Smooth muscle cell (in vitro differentiated cells): ENCODE measurements at regions not wholly inside any gene's neighbourhood (a gene's known extent, or its start where the extent isn't known, plus 50 kb on each side); places are given as distances from the start of the nearest gene placed in this dataset.

Experiments
- DNase-seq: peaks from one replicate; lab custom pipeline; 2025; ENCODE audit not compliant: unreplicated experiment; lab: John Stamatoyannopoulos, UW
- H2AFZ ChIP-seq: fragments of 200-600 bp; sonication (generic); 2 replicates; pipeline ENCODE4 v1.6.0; 2016; ENCODE audit warnings: antibody characterized with exemption, low read depth, mild to moderate bottlenecking
- H3F3A ChIP-seq: fragments of 200-600 bp; sonication (generic); 2 replicates; pipeline ENCODE4 v1.6.0; 2017; ENCODE audit warnings: antibody characterized with exemption, low read depth
- H3K27ac ChIP-seq: fragments of 200-600 bp; sonication (generic); 2 replicates; pipeline ENCODE4 v1.5.1; 2016; ENCODE audit warnings: low read depth, mild to moderate bottlenecking
- H3K27me3 ChIP-seq: fragments of 200-600 bp; sonication (generic); 2 replicates; pipeline ENCODE4 v1.6.1; 2016; ENCODE audit warnings: low read depth, mild to moderate bottlenecking
- H3K36me3 ChIP-seq: fragments of 200-600 bp; sonication (generic); 2 replicates; pipeline ENCODE4 v1.5.1; 2016; ENCODE audit warnings: low read depth
- H3K4me1 ChIP-seq: fragments of 200-600 bp; sonication (generic); 2 replicates; pipeline ENCODE4 v1.5.1; 2016; ENCODE audit warnings: low read depth
- H3K4me2 ChIP-seq: fragments of 200-600 bp; sonication (generic); 2 replicates; pipeline ENCODE4 v1.6.0; 2016; ENCODE audit warnings: mild to moderate bottlenecking
- H3K4me3 ChIP-seq: fragments of 200-600 bp; sonication (generic); 2 replicates; pipeline ENCODE4 v1.5.1; 2016; ENCODE audit warnings: mild to moderate bottlenecking
- H3K79me2 ChIP-seq: fragments of 200-600 bp; sonication (generic); 2 replicates; pipeline ENCODE4 v1.6.0; 2016; ENCODE audit warnings: low read depth, mild to moderate bottlenecking
- H3K9ac ChIP-seq: fragments of 200-600 bp; sonication (generic); 2 replicates; pipeline ENCODE4 v1.6.0; 2016; ENCODE audit warnings: low read depth
- H3K9me3 ChIP-seq: fragments of 200-600 bp; sonication (generic); replicated peaks from 2 replicates; pipeline ENCODE4 v1.5.1; 2016; ENCODE audit warnings: low read depth
- H4K20me1 ChIP-seq: fragments of 200-600 bp; sonication (generic); 2 replicates; pipeline ENCODE4 v1.6.0; 2016; ENCODE audit warnings: low read depth
- WGBS: methylation state at CpG from one replicate; pipeline ENCODE4 v1.1.7; 2016; ENCODE audit warnings: low lambda C conversion rate; 5-methylcytosine and 5-hydroxymethylcytosine counted together
- TF ChIP-seq, protein P1 (sequence below): fragments of 200-600 bp; sonication (generic); IDR thresholded peaks from 2 replicates; pipeline ENCODE4 v1.5.1; 2017; ENCODE audit warnings: borderline replicate concordance, mild to moderate bottlenecking, antibody characterized with exemption; ENCODE audit not compliant: insufficient read depth, poor library complexity, severe bottlenecking

DNA sequence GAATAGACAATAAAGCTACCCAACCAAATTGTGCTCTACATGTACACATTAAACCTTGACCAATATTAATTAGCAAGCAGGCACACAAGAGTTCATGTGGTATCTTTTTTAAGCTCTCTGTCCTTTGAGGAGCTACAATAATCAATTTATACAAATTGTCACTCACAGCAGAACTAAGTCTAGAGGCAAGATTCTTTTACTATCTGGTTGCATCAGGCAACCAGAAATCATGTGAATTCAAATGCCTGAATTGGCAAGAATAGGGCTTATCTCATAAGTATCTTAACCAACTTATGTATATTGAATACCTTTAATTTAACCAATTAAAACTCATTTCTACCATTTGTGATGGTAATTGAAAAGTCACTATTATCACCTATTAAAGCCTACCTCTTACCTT lies 145.5 kb upstream of the HAPLN1 start:
- no peak overlapping the region for H3K4me3 ChIP-seq
- H2AFZ ChIP-seq = no peak overlapping the region
- no peaks in the 10 kb centered on the region for H3K9me3 ChIP-seq
- H3K27ac ChIP-seq = no peak overlapping the region
- H3K27me3 ChIP-seq = no peaks in the 10 kb centered on the region
- H3K36me3 ChIP-seq = no peaks in the 10 kb centered on the region
- no peaks in the 10 kb centered on the region for H3F3A ChIP-seq
- H4K20me1 ChIP-seq = no peaks in the 10 kb centered on the region
- DNase-seq = no peak
- no peaks in the 10 kb centered on the region for H3K79me2 ChIP-seq
- no peak overlapping the region for H3K9ac ChIP-seq
- TF ChIP-seq, protein P1, sequence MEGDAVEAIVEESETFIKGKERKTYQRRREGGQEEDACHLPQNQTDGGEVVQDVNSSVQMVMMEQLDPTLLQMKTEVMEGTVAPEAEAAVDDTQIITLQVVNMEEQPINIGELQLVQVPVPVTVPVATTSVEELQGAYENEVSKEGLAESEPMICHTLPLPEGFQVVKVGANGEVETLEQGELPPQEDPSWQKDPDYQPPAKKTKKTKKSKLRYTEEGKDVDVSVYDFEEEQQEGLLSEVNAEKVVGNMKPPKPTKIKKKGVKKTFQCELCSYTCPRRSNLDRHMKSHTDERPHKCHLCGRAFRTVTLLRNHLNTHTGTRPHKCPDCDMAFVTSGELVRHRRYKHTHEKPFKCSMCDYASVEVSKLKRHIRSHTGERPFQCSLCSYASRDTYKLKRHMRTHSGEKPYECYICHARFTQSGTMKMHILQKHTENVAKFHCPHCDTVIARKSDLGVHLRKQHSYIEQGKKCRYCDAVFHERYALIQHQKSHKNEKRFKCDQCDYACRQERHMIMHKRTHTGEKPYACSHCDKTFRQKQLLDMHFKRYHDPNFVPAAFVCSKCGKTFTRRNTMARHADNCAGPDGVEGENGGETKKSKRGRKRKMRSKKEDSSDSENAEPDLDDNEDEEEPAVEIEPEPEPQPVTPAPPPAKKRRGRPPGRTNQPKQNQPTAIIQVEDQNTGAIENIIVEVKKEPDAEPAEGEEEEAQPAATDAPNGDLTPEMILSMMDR = no peak
- H3K4me1 ChIP-seq = no peaks in the 10 kb centered on the region
- no peak overlapping the region for H3K4me2 ChIP-seq

DNA sequence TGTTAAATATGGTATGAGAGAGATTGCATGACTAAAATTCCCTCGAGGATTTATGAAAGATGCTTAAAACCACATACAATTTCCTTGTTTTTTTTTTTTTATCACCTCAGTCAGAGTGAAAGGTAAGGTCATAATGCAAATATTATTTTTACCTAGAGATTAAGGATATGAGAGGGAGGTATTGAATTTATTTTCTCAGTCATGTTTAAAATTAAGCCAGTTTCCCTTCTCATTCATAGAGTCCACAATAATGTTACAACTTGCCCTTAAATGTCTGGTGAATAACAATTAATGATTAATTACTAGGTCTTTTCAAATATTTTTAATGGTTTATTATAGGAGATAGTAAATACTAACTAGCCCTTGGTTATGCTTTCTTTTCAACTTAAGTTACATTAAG lies 144.9 kb upstream of the HAPLN1 start:
- no peak overlapping the region for H3K27ac ChIP-seq
- TF ChIP-seq, protein P1 = no peak
- no peaks in the 10 kb centered on the region for H3K36me3 ChIP-seq
- H3K27me3 ChIP-seq = no peaks in the 10 kb centered on the region
- H3F3A ChIP-seq = no peaks in the 10 kb centered on the region
- no peaks in the 10 kb centered on the region for H3K9me3 ChIP-seq
- no peak for DNase-seq
- no peaks in the 10 kb centered on the region for H3K79me2 ChIP-seq
- H2AFZ ChIP-seq = no peak overlapping the region
- no peaks in the 10 kb centered on the region for H4K20me1 ChIP-seq
- no peak overlapping the region for H3K9ac ChIP-seq
- no peak overlapping the region for H3K4me3 ChIP-seq
- WGBS = 93% methylated on average over 1 of the region's 1 CpG
- no peaks in the 10 kb centered on the region for H3K4me1 ChIP-seq
- H3K4me2 ChIP-seq = no peak overlapping the region

DNA sequence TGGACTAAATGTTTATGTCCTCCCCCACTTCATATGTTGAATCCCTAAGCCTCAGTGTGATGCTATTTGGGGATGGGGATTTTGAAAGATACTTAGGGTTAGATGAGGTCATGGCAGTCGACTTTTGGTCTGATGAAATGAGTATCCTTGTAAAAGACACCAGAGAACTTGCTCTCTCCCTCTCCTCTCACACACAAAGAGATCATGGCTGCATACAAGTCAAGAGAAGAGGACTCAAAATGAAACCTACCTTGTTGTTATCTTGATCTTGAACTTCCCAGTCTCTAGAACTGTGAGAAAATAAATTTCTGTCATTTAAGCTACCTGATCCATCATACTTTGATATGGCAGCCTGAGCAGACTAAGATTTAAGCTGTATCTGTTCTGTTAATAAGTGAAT lies 144.0 kb upstream of the HAPLN1 start:
- no peak overlapping the region for H3K4me3 ChIP-seq
- no peaks in the 10 kb centered on the region for H4K20me1 ChIP-seq
- no peaks in the 10 kb centered on the region for H3K36me3 ChIP-seq
- H3K27ac ChIP-seq = no peak overlapping the region
- WGBS = 71% methylated on average over 1 of the region's 1 CpG
- H3K9ac ChIP-seq = no peak overlapping the region
- no peak overlapping the region for H3K4me2 ChIP-seq
- no peaks in the 10 kb centered on the region for H3F3A ChIP-seq
- H3K27me3 ChIP-seq = no peaks in the 10 kb centered on the region
- no peak overlapping the region for H2AFZ ChIP-seq
- H3K9me3 ChIP-seq = no peaks in the 10 kb centered on the region
- DNase-seq = no peak
- TF ChIP-seq, protein P1 = no peak
- no peaks in the 10 kb centered on the region for H3K79me2 ChIP-seq
- no peaks in the 10 kb centered on the region for H3K4me1 ChIP-seq

DNA sequence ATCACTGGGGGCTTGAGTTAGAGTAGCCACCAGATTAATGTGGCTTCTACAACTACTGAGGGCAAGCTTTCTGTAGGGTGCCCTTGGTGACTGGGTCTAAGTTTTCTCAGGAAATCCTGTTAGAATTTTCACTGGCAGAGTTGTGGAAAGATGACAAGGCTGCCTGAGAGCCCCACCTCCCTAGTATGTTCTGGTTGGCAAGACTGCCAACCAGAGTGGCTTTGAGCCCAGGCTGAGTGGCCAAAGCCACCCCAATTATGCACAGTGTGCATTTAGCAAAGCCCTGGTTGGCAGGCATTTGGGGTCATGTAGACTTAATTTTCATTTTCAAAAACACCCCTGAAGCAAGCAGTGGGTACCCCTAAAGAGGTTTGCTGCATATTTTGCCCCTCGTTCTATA lies 136.7 kb upstream of the HAPLN1 start:
- H3K9ac ChIP-seq = no peak overlapping the region
- H4K20me1 ChIP-seq = no peaks in the 10 kb centered on the region
- TF ChIP-seq, protein P1 = no peak
- H3K4me1 ChIP-seq = no peaks in the 10 kb centered on the region
- no peaks in the 10 kb centered on the region for H3K27me3 ChIP-seq
- no peak overlapping the region for H2AFZ ChIP-seq
- no peaks in the 10 kb centered on the region for H3K9me3 ChIP-seq
- H3F3A ChIP-seq = no peaks in the 10 kb centered on the region
- H3K4me3 ChIP-seq = no peak overlapping the region
- no peaks in the 10 kb centered on the region for H3K36me3 ChIP-seq
- no peak for DNase-seq
- WGBS = 97% methylated on average over 1 of the region's 1 CpG
- no peaks in the 10 kb centered on the region for H3K79me2 ChIP-seq
- H3K4me2 ChIP-seq = no peak overlapping the region
- H3K27ac ChIP-seq = no peak overlapping the region
